ENCODE measurements at regions not wholly inside any gene's neighbourhood (a gene's known extent, or its start where the extent isn't known, plus 50 kb on each side); places are given as distances from the start of the nearest gene placed in this dataset.
"Not testable (repeated sequence)": the region's sequence is repeated elsewhere in the genome, so short reads cannot be mapped to it uniquely, and the experiment has no call there.

DNA sequence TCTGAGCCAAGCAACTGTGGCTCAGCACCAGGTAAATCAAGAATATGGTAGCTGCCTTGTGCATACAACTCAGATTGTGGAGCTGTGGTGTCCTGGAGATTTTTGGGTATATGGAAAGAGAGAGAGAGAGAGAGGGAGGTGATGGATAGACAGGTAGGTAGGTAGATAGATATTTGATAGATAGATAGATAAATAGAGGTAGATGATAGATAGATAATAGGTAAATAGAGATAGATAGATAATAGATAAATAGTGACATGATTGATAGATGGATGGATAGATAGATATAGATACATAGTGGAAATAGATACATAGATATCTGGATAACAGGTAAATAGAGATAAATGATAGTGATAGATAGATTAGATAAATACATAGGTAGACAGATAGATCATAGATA is 206.3 kb downstream of the KLF6 start:
- no peak for DNase-seq

DNA sequence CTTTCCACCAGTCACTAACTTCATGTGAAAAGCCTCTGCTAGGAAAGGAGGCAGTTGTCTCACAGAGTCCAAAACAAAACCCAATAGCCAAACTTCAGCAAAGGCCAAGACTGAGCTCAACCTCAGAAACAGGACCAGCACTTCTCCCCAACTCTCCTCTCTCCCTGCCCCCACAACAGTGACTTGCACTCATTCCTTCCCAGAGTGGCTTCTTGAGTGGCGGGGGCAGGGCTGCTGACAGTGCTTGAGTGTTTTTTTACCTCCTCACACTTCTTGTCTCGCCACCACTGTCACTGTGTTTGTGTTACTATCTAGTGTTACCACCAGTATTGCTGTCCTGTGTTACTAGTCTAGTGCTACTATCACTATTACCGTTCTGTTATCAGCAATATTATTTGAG is 206.8 kb downstream of the KLF6 start:
- DNase-seq, result no peak

DNA sequence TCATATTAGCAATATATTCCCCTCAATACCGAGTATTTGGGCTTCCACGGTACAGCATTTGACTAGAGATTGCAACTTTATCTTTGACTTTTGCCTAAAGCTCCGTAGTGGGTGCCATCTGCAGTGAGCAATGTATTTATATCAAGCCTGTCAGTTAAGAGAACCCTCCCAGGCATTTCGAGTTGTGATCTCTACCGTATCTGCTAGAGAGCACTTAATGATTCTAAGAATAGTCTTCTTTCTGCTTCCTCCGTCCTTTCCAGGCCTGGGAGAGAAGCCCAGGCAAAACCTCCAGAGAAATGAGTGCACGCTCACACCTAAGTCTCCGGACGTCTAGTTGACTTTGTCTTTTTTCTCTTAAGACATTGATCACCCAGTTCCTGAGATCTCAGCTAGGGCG is 210.6 kb downstream of the KLF6 start:
- DNase-seq, result no peak

DNA sequence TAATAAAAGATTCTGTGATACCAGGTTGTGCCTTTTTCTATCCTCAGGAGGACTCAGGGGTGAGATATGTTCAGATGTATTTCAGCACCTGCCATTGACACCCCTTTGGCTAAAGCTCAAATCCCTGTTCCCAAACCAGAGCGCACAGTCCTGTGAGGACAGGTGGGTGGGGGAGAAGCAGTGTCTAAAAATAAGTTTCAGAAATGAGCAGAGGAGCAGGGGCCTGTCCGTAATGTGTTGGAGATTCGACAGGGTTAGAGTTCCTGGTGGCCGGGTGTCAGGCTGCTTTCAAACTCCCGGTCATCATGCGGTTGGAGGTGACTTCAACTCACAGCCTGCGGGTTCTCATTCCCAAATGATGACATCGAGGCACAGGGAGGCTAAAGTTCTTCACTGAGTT is 211.5 kb downstream of the KLF6 start:
- no peak for DNase-seq

DNA sequence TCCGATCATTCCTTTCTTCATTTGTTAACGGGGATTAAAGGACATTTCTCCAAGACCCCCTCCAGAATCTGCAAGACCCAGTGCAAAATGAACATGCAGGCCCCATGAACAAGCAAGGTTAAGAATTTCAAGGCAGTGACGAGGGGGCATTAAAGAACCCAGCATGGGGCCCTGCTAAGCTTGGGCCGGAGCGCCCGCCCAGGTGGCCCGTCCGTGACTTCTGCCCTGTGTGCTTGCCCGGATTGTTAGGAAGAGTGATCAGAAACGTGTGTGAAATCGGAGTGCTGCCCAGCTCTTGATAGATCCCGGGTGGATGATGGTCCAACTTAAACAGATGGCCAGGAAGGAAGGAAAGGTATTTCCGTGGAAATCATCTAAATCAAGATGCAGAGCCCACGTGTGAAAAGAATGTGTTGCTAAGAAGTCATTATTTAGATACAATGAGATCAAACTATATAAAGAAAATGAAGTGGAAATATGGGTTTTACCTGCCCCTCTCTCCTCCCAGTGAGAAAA is 213.6 kb downstream of the KLF6 start:
- DNase-seq, result no peak

DNA sequence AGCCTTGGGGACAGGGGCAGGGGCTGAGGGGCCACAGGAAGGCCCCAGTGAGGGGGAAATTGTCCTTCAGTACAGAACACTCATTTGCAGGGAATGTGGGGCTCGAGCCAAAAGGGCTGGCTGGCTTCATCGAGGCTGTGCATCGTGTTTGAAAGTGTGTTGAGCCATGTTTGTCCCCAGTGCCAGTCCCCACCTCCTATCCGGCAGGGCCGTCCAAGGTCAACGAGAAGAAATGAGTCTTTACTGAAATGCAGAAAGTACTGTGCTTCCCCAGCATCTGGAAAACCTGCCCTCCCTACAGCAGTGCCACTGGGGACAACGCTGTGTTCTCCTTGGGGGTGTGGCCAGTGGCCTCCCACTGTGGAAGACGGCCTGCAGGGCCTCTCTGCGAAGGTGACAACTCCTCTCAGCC is 214.1 kb downstream of the KLF6 start:
- peak in 1 of 56 donors; percentile 21 for DNase-seq

DNA sequence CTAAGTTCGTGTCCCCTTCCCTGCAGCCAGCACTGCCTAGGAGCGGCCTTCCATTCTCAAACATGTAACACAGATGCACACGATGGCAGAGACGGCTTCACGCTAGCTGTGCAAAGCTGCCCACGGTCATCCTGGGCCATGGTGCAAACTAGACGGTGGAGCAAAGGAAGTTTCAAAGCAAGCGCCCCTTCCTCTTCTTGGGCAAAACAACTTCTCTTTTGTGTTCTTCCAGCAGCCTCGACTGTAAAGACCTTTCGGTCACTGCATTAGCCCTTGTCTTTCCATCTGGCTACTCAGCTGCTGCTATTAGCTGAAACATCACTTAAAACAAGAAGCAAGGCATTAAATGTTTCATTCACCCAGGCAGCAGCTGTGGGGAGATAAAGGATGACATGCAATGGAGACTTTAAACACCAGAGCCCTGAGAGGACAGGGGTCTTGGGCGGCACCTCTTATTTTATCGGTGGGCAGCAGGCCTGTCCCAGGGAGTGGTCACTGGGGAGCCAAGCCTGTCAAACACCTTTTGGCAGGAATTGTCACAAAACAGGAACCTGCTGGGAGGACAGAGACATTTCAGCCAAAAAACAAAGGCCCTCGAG is 214.8 kb downstream of the KLF6 start:
- no peak for DNase-seq

DNA sequence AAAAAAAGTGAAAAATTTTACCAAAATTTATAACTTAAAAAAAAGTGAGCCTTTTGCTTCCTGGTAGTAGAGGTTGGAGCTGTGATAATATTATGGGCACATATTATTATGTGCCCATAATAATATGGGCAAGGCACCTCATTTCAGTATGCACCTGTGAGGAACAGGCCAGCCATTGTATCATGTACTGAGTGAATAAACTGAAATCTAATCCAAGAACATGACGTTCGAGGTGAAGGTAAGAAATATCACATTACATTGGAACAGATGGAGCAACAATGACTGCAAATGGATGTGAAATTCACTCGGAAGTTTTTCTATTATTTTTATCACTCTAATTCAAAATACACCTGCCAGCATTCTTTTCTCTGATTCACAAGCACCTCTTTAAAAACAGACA is 216.0 kb downstream of the KLF6 start:
- no peak for DNase-seq

DNA sequence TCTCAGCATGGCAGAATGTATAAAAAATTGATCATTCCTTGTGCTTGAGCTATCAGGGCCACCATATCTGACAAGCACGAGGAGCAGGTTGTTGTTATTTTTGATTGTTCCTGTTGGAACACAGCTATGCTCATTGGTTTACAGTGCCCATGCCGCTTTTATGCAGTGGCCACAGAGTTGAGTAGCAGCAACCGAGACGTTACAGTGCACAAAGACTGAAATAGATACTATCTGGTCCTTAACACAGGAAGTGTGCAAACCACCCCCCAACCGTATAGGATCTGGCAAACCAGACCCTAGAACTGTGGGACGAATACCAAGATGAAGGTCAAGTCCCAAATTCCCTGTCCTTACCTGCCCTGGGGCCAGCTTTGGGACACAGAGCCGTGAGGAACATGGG is 216.6 kb downstream of the KLF6 start:
- DNase-seq, result no peak

DNA sequence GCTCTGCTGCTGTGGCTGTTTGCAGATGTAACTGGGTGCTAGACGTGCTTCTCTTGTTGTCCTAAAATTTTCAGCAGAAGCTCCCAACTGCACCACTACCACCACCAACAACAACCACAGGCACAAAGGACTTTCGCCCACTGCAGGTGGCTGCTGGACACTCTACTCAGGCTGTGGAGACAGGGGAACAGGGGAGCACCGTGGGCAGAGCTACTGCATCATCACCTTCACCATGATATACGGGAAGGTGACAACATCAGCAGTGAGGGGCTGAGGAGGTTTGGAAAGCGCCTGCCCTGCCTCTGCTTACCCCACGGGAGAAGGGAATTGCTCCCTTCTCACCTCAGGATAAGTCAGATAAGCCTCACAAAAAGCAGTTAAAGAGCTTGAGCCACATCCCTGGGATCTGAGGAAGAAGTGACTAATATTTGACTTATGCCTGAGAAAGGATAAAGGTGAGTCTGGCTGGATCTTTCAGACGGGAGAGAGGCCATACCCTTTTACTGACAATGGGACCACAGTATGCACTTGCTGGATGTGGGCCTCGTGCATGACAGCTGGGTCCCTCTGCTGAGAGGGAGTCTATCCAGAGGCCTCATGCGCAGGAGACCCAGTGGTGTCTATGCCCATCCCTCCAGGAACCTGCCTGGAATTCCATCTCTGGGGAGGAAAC is 217.6 kb downstream of the KLF6 start:
- no peak for DNase-seq

DNA sequence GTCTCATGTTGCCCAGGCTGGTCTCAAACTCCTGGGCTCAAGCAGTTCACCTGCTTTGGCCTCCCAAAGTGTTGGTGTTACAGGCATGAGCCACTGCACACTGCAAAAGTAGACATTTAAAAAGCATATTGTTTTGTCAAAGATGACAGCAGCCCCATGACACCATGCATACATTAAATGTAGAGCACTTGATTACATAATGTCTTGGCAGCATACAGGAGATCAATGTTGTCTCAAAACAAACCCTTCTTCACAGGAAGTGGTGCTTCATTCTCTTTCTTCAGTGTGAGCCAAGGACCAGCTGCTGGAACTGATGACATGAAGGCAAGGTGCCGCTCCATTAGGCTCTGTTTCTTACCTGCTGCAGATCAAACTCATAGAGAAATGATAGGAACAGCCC is 218.4 kb downstream of the KLF6 start:
- DNase-seq, result no peak

DNA sequence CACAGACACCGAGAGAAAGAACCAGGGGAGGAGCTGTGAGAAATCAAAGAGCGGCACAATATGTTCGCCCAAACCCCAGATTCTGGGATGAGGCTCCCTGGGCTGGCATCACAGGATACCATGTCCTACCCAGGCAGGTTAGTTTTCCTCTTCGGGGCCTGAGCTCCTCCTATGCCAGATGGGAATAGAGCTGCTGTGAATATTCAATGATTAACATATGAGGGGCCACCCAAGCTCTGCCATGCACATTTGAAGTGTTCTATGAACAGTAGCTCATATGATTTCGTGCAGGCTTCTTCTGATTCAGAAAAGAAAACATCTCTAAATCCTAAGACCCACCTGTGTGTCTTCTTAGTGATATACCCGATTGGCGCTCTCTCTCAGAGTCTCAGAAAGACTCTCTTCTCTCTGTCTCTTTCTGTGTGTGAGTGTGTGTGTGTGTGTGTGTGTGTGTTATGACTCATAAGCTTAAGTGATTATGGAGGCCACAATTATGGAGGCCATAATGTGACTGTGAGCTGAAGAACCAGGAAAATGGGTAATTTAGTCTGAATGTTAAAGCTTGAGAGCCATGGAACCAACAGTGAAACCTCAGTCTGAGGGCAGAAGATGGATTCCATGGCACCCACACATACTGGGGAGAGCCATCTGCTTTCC is 220.5 kb downstream of the KLF6 start:
- no peak for DNase-seq

DNA sequence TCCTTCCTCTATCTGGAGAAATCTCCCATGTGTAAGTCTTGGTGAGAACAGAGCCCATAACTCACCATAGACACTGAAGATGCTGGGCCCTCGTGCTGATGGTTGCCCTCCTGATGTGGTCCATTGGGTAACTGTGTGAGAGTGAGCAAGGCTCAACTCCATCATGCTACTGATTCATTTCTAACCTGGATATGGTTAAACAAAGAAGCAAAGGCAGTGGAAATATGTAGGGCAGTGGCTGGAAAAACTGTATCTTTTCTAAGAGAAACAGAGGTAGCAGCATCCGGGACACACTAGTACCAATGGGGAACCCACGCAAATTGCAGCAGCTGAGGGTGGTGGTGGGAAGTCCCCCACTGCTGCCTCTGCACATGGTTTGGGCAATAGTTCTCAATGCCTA is 221.7 kb downstream of the KLF6 start:
- DNase-seq, result no peak

DNA sequence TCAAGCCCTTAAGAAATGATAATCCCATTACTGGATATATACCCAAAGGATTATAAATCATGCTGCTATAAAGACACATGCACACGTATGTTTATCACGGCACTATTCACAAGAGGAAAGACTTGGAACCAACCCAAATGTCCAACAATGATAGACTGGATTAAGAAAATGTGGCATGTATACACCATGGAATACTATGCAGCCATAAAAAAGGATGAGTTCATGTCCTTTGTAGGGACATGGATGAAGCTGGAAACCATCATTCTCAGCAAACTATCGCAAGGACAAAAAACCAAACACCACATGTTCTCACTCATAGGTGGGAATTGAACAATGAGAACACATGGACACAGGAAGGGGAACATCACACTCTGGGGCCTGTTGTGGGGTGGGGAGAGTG is 224.4 kb downstream of the KLF6 start:
- DNase-seq, result not testable (repeated sequence)

DNA sequence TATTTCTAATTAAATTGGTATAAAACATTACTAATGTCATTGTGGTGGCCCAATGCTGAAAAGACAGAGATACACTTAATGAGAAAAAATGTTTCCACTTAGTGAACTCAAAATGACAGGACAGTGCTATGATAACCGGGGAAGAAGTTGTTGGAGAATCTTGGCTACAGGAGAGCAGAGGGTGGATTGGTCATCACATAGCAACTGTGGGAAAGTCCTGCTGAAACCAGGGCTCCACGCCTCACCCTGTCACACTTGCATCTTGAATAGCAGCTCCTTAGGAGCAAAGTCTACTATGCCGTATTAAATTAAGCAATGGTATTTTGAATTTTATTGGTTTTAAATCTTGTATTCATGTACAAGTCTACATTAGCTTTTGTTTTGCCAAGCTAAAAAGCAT is 225.5 kb downstream of the KLF6 start:
- DNase-seq, result no peak

DNA sequence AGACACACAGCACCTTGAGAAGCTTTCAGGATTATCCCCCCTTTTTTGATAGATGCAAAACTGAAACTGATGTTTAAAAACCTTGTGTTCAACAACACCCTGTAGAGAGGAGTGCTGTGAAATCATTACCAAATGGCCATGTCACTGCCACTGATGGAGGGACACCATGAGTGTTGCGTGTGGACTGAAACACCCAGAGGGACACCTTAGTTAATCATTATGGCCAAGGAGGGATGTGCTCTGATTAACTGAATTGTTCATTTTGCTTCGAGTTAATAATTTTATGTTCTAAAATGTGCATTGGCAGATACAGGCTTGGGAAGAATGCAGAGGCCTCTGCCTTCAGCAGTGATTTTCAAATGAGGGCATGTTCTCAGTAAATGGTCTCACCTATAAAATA is 226.0 kb downstream of the KLF6 start:
- DNase-seq, result no peak

DNA sequence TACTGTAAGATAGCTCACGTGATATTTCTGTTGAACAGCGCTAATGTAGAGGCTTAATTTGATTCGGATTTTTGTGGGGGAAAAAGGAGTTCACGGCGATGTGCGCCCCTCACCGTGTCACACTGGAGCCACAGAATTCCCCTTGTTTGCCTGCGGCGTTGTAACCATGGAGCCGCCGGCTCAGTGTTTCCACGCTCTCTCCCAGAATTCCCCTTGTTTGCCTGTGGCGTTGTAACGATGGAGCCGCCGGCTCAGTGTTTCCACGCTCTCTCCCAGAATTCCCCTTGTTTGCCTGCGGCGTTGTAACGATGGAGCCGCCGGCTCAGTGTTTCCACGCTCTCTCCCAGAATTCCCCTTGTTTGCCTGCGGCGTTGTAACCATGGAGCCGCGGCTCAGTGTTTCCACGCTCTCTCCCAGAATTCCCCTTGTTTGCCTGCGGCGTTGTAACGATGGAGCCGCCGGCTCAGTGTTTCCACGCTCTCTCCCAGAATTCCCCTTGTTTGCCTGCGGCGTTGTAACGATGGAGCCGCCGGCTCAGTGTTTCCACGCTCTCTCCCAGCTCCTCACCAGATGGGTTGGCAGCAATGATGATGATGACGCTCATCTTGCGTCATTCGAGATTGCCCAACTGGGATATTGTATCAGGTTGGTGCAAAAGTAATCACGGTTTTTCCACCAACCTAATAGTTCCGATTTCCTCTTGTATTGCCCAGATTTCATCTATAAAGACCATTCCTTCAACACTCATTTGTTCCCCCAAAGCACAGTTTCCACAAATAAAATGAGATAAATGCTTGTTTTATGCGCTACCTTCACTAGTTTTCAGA is 228.6 kb downstream of the KLF6 start:
- DNase-seq, result peak in 1 of 56 donors; percentile 44

DNA sequence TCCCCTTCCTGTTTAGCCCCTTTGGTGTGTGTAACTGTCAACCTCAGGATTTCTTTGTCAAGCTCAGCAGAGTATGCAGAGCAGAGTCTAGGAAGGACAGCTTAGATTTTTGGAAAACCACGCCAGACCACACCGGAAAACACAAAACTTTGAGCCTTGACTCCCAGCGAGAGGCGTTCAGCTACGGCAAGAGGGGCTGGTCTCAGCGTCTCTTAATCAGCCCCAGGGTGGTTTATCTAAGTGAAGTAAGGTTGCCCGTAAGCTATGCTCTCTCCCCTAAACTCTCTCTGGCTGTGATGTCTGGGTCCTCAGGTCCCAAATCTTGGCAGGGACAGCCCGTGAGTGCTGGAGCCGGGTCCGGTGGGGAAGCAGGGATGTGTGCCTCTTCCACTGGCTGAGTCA is 230.9 kb downstream of the KLF6 start:
- DNase-seq, result no peak

DNA sequence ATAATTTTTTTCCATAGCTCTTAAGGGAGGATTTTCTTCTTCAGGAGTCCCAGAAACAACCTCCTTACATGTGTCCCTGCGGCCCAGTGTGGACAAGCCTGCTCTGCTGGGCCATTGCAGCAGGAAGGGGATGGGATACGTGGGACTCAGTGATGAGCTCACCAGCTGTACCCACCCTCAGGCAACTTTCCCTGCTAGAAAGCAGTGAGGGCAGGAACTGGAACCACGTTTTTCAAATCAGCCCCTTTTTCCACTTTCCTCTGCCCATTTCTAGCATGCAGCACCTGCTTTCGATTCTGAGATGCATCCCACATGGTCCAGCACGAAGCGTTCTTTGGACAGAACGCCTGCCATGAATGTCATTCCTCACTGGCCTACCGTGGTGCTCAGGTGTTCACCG is 232.7 kb downstream of the KLF6 start:
- DNase-seq, result no peak

DNA sequence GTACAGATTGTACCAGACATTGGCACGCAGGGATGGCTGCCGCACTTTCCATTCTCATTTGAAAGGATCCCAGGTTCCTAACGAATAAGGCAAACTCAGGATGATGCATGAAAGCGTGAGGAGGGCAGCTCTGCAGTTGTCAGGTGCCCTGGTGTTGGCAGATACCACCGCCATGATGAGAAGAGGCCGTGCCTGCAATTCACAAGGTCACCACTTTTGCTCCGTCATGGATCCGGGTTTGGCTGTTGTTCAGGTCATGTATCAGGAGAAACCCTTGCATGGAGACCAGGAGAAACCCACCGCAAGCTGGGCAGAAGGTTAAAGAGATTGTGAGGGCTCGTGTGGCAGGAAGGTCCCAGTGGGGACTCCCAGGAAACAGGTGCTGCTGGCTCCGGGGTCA is 233.2 kb downstream of the KLF6 start:
- no peak for DNase-seq

DNA sequence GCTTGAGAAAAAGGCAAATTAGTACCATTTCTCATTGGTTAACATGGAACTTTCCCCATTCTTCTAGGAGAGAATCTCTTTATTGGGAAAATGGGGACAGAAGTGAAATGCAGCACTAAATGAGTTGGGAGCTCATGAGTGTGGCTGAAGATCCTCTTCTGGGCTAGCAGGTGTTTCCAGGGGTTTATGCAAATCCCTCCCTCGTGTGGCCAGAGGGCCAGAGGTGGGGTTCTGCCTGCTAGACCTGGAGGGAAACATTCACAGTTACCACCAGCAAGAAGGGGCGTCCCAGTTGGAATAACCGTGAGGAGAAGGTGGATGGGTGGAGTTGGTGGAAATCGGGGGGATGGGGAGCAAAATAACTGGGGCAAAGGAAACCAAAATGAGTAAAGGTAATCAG is 235.9 kb downstream of the KLF6 start:
- DNase-seq, result no peak

DNA sequence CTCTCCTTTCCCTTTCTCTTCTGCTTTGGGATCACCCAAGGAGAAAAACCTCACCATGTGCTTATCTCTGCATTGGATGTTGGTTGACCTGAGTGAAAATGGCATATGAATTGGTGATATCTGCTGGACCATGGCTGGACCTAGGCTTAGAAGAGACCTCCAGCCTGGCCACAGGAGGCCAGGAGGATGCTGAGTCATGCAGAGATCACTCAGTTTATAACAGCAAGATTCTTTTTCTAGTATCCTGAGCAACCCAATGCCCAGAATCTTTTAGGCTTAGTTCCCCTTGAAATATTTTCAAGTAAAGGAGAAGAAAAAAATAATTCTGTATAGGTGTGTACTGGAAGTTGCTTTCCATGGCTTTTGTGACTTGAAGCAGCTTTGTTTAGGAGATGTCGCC is 236.3 kb downstream of the KLF6 start:
- DNase-seq, result no peak

All from amygdala (tissue), 56 donors.